Stimulated activated CD4-positive, alpha-beta T cell treated with anti-CD3 and anti-CD28 coated beads, Interleukin-4, amount 100 ng/mL, for 4 hours (primary cell): ENCODE measurements at regions not wholly inside any gene's neighbourhood (a gene's known extent, or its start where the extent isn't known, plus 50 kb on each side); places are given as distances from the start of the nearest gene placed in this dataset.

Source experiments
- DNase-seq, 2 experiments: peaks; one replicate each; pipeline ENCODE4 v3.0.0-alpha.2; 2020

DNA sequence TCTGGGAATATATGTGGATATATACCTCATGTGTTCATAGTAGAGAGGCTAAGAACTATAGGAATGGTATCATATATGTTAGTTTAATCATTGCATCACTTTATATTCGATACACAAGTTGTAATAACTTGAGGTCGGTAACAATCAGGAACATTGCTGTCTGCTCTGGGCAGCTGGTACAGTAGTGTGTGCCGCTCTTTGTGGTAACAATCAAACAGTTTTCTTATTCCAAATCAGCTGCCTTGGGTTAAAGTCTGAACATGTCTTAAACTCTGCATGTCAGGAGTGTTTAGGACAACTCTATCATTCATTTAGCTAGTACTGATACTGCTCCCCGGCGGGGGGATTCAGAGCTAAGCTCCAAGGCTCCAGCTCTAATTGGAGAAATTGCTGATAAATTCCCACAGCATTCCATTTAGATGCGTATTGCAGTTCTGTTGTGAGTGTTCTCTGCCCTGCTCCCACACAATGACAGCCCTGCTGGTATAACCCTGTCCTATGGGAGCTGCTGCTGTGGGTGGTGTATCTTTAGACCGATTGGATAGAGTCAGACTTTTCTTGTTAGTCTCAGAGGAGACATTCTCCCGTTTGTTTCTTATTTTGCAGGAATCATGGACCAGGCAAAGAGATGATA, 707.5 kb upstream of the FZD8 start:
- DNase-seq = no peak

DNA sequence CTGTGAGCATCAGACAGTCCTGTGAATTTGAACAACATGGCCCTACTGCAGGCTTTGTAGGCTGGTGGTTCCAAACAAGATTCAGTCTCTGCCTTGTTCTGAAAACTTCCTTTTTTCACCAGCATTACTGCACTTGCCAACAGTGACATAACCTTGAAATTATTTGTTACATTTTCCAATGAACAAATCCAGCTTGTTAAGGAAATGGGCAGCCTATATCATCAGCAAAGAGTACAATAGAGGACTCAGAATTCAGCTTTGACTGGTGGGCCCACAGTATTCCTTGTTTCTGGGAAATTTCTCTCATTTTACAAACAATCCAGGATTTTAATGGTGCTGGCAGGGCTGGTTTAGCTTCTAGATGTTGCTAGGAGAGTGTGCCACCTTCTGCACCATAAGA, 703.7 kb upstream of the FZD8 start:
- no peak for DNase-seq

GRCh38 chr10:36345175-36345533, 703.1 kb upstream of the FZD8 start:
- no peak for DNase-seq

- DNase-seq = no peak
Observed at GRCh38 chr10:36344240-36345174, 702.4 kb upstream of the FZD8 start.

DNA sequence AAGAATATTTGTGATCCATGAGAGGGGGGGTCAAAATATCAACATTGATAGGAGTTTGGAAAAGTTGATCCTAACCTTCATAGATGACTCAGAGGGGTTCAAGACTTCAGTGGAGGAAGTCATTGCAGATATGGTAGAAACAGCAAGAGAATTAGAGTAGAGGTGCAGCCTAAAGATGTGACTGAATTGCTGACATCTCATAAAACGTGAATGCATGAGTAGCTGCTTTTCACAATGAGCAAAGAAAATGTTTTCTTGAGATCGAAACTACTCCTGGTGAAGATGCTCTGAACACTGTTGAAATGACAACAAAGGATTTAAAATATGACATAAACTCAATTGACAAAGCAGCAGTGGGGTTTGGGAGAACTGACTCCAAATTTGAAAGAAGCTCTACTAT, 700.7 kb upstream of the FZD8 start:
- DNase-seq = no peak

- no peak for DNase-seq
Observed at GRCh38 chr10:36341471-36341870, 699.4 kb upstream of the FZD8 start.

- no peak for DNase-seq
Observed at GRCh38 chr10:36336315-36336714, 694.2 kb upstream of the FZD8 start.

- no peak for DNase-seq
Observed at GRCh38 chr10:36333446-36333845, 691.4 kb upstream of the FZD8 start.

GRCh38 chr10:36332926-36333325, 690.8 kb upstream of the FZD8 start:
- DNase-seq = no peak

DNA sequence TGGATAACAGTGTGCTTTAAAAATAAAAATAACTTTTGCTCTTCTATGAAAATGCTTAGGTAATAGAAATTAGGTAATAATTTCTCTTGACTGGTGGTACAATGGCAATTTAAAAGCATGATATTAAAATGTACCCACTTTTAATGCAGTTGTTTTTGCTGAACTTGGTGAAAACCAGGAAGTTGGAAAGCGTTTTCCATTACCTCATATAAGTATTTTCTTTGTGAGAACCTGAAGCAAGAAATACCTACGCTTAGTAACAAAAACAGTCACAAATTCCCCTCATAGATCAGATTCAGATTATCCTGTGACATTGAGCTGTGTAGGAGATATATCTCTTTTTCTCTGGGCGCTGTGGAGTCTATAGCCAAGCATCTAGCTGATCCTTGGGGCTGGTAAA, 689.0 kb upstream of the FZD8 start:
- no peak for DNase-seq

DNA sequence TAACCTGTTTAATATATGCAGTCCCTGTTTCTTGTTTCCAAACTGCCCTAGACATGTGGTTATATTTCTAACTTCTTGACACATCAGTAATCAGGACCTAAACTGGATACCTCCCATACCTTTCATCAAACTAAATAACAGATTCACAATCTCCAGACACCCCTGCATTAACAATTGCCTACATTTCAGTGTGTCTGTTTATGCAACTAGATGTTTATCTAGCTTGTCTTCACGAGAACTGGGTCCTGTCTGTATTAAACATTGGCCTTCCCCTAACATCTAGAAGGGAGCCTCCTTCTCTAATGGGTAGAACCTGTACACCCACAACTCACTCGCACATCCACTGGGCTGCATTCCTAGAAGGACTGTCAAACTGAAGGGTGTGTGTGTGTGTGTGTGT, 683.7 kb upstream of the FZD8 start:
- no peak for DNase-seq

- no peak for DNase-seq
Observed at GRCh38 chr10:36324831-36325230, 682.7 kb upstream of the FZD8 start.

- no peak for DNase-seq
Observed at GRCh38 chr10:36313142-36313541, 671.0 kb upstream of the FZD8 start.

GRCh38 chr10:36303896-36304295, 661.8 kb upstream of the FZD8 start:
- DNase-seq = no peak

GRCh38 chr10:36302086-36302485, 660.0 kb upstream of the FZD8 start:
- DNase-seq = no peak

DNA sequence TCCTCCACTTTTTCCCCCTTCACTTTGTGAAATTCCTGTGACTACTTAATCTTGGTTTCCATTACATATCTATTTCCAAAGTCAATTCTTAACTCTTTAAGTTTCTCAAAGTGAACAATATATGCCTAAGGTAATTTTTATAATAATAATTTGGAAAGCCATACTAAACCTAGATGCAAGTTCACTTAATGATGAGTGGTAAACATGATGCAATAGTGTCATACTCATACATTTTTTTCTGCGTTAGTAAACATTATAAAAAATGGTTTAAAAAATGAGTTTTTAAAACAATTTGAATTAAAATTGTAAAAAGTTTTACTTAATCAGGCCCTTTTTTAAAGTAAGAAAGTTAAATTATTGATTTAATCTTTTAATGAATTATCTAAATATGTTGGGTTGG, 659.4 kb upstream of the FZD8 start:
- no peak for DNase-seq

DNA sequence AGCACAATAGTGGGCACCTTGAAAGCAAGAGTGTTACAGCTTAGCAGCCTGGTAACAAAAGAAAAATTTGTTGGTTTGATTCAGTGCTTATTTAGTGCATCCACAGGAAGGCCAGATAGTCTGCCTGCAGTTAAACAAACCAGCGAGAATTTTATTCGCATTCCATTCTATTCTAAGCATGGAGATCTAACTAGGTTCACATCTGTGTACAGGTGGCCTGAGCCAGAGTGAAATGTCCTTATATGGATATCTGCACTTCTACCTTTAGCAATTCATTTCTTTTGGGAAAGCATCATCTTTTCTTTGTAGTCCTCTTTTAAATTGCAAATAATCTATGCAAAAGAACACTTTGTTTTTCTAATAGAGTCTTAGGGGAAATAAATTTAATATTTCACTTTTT, 659.0 kb upstream of the FZD8 start:
- no peak for DNase-seq

- no peak for DNase-seq
Observed at GRCh38 chr10:36283827-36284226, 641.7 kb upstream of the FZD8 start.

GRCh38 chr10:36281831-36282331, 639.8 kb upstream of the FZD8 start:
- DNase-seq = no peak

DNA sequence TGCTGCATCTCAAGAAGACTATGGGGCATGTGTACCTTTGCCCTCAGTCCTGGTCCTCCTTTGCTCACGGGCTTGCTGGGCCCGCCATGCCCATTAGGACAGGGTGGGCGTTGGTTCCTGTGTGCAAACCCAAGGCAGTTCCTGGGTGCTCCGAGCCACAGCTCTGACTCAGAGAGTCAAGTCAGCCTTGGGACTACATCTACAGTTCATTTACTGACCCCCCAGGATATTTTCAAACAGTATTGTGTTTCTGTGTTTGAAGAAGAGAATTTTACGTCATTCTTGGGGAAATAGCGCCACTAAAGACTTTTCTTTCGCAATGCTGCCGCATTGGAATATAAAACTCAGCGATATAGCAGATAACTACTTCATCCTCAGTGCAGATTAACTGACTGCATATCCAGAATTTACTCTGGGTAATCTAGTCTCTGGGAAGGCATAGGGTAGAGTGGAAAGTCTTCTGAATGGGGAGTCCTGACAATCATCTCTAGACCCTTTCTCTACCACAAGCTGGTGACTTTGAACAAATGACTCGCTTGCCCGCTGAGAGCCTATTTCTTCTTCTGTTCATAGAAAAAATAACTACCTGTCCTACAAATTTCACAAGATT, 638.9 kb upstream of the FZD8 start:
- no peak for DNase-seq

GRCh38 chr10:36280321-36280741, 638.2 kb upstream of the FZD8 start:
- no peak for DNase-seq

DNA sequence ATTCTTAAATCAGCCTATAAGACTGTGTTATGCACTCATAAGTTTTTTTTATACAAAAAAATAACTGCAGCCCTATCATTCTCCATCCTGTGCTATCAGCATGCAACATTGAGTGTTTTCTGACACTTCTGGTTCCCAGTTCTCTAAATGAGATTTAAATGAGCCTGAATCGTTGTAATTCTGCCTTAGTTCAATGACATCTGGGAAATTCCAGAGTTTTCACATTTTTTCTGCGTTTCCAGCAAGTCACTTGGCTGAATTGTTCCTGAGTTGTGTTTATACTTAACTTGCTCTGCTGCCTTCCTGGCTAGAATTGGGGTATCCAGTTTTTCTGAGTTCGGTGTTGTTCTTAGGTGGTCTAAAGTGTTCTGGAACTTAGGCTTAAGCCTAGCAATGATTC, 636.1 kb upstream of the FZD8 start:
- no peak for DNase-seq

GRCh38 chr10:36277459-36277858, 635.4 kb upstream of the FZD8 start:
- no peak for DNase-seq
